GM18526 (cell line): ENCODE measurements at regions not wholly inside any gene's neighbourhood (a gene's known extent, or its start where the extent isn't known, plus 50 kb on each side); places are given as distances from the start of the nearest gene placed in this dataset.

ENCODE experiments used
- POLR2A ChIP-seq: IDR thresholded peaks from 3 replicates; pipeline ENCODE4 v1.6.1; 2011; ENCODE audit not compliant: insufficient read length; ENCODE audit errors: extremely low read depth

- no peak for TF ChIP-seq POLR2A
Measured at GRCh38 chr7:25430200-25430931, 202.1 kb upstream of the NPVF start.

GRCh38 chr7:25431956-25432450 lies 203.7 kb upstream of the NPVF start:
- no peak for TF ChIP-seq POLR2A

- no peak for TF ChIP-seq POLR2A
Measured at GRCh38 chr7:25432807-25433206, 204.5 kb upstream of the NPVF start.

GRCh38 chr7:25436413-25436812 lies 208.1 kb upstream of the NPVF start:
- TF ChIP-seq POLR2A: no peak

GRCh38 chr7:25437308-25437707 lies 209.0 kb upstream of the NPVF start:
- no peak for TF ChIP-seq POLR2A

- TF ChIP-seq POLR2A: no peak
Measured at GRCh38 chr7:25444991-25445390, 216.7 kb upstream of the NPVF start.

GRCh38 chr7:25448301-25448700 lies 220.0 kb upstream of the NPVF start:
- no peak for TF ChIP-seq POLR2A

- no peak for TF ChIP-seq POLR2A
Measured at GRCh38 chr7:25454020-25454419, 225.7 kb upstream of the NPVF start.

- TF ChIP-seq POLR2A: no peak
Measured at GRCh38 chr7:25454562-25455041, 226.3 kb upstream of the NPVF start.

GRCh38 chr7:25455683-25456251 lies 227.5 kb upstream of the NPVF start:
- TF ChIP-seq POLR2A: no peak

- TF ChIP-seq POLR2A: no peak
Measured at GRCh38 chr7:25456467-25457171, 228.3 kb upstream of the NPVF start.

GRCh38 chr7:25459057-25459456 lies 230.8 kb upstream of the NPVF start:
- TF ChIP-seq POLR2A: no peak

- no peak for TF ChIP-seq POLR2A
Measured at GRCh38 chr7:25460433-25460832, 232.1 kb upstream of the NPVF start.

GRCh38 chr7:25469669-25470068 lies 241.4 kb upstream of the NPVF start:
- TF ChIP-seq POLR2A: no peak

GRCh38 chr7:25476863-25477499 lies 248.7 kb upstream of the NPVF start:
- TF ChIP-seq POLR2A: no peak
